GM12864 (cell line): ENCODE measurements at regions not wholly inside any gene's neighbourhood (a gene's known extent, or its start where the extent isn't known, plus 50 kb on each side); places are given as distances from the start of the nearest gene placed in this dataset.

Experiments used
- DNase-seq: peaks from one replicate; pipeline ENCODE4 v3.0.0-alpha.2; 2011; ENCODE audit warnings: low read depth
- H3K4me3 ChIP-seq: 2 replicates; pipeline ENCODE4 v1.5.1; 2011; ENCODE audit warnings: mild to moderate bottlenecking, low read depth, low read length, control low read depth
- TF ChIP-seq, protein P1 (sequence below): IDR thresholded peaks from 2 replicates; pipeline ENCODE4 v1.5.1; 2011; ENCODE audit warnings: low read depth, mild to moderate bottlenecking, moderate library complexity, low read length, control low read depth, inconsistent platforms; ENCODE audit errors: missing control alignments

DNA sequence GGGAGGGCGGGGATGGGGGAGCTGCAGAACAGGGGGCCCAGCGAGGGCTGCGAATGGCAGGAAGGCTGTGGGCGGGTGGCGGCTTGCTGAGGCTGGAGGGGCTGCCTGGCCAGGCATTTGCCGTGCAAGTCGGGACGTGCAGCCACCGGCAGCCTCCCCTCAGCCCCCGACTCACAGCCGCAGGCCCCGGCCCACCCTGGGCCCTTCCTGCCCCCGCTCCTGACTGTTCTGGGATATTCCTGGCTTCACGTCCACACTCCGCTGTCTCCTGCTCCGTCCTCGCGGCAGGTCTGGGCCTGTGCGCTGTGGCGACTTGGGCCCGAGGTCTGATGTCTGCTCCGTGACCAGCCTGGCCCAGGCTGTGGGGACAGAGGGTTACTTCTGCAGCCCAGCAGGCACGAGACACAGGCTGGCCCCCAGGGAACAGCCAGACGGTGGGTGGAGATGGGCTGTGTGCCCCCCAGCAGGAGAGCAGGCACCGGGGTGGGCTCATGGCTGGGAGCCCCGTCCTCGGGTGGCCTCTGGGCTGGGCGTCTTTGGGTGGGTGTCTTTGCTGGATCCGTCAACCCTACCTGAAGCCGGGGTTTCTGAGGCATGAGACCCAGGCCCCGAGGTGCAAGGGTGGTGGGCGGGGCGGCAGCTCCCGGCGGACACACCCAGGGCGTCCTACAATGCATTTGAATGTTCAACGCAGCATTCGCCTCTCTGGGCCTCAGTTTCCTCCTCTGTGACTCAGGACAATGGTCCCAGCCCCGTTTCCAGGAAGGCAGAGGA lies 86.5 kb downstream of the FOXL3 start:
- no peak for DNase-seq

DNA sequence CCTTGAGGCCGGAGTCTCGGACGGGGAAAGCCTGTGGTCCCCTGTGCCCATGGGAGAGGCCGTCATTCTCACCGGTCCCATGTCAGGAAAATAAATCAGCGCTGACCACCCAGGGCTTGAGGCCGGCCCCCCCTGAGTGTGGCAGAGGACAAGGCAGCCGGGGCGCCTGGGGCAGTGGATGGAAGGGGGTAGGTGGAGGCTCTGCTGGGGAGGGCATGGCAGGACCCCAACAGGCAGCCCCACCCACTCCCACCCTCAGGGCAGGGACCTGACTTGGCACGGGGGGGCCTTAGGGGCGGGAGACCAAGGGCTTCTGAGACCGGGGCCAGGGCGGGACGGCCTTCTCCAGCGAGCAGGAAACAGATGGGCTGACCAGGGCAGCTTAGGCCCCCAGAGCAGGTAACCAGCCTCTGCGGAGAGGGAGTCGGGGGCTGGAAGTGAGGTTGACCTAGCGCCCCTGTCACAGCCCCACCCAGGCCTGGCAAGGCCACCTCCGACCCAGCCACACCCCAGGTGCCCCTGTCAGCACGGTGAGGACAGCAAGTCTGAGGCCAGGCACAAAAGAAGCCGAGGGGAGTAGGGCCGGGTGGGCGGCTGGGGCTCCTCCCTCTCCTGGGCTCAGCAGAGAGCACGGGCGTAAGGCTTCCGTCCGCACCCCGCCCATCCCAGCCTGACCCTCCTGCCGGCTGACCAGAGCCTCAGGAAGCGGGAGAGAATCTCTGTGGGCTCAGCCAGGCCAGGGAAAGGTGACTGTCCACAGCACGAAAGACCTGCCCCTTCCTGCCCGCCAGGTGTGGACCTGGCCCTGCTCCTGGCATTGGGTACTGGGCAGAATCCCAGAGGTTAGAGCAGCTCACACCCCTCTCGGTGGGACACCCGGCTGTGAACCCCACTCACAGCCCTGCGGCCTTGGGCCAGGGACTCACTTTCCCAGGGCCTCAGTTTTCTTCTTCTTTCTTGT lies 87.4 kb downstream of the FOXL3 start:
- no peak overlapping the region for H3K4me3 ChIP-seq
- TF ChIP-seq, protein P1, sequence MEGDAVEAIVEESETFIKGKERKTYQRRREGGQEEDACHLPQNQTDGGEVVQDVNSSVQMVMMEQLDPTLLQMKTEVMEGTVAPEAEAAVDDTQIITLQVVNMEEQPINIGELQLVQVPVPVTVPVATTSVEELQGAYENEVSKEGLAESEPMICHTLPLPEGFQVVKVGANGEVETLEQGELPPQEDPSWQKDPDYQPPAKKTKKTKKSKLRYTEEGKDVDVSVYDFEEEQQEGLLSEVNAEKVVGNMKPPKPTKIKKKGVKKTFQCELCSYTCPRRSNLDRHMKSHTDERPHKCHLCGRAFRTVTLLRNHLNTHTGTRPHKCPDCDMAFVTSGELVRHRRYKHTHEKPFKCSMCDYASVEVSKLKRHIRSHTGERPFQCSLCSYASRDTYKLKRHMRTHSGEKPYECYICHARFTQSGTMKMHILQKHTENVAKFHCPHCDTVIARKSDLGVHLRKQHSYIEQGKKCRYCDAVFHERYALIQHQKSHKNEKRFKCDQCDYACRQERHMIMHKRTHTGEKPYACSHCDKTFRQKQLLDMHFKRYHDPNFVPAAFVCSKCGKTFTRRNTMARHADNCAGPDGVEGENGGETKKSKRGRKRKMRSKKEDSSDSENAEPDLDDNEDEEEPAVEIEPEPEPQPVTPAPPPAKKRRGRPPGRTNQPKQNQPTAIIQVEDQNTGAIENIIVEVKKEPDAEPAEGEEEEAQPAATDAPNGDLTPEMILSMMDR = no peak
- DNase-seq = no peak

More for the DNA sequence above, 86.5 kb downstream of the FOXL3 start:
- TF ChIP-seq, protein P1 = no peak
- no peak overlapping the region for H3K4me3 ChIP-seq

DNA sequence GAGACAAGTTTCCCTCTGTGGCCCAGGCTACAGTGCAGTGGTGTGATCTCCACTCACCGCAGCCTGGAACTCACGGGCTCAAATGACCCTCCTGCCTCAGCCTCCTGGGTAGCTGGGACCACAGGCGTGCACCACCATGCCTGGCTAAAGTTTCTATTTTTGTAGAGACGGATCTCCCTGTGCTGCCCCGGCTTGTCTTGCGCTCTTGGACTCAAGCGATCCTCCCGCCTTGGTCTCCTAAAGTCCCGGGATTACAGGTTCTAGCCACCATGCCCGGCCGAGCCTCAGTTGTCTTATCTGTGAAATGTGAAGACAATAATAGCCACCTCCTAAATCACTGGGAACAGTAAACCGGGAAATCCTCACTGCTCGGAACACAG lies 88.1 kb downstream of the FOXL3 start:
- no peak overlapping the region for H3K4me3 ChIP-seq
- no peak for DNase-seq
- TF ChIP-seq, protein P1 = no peak

DNA sequence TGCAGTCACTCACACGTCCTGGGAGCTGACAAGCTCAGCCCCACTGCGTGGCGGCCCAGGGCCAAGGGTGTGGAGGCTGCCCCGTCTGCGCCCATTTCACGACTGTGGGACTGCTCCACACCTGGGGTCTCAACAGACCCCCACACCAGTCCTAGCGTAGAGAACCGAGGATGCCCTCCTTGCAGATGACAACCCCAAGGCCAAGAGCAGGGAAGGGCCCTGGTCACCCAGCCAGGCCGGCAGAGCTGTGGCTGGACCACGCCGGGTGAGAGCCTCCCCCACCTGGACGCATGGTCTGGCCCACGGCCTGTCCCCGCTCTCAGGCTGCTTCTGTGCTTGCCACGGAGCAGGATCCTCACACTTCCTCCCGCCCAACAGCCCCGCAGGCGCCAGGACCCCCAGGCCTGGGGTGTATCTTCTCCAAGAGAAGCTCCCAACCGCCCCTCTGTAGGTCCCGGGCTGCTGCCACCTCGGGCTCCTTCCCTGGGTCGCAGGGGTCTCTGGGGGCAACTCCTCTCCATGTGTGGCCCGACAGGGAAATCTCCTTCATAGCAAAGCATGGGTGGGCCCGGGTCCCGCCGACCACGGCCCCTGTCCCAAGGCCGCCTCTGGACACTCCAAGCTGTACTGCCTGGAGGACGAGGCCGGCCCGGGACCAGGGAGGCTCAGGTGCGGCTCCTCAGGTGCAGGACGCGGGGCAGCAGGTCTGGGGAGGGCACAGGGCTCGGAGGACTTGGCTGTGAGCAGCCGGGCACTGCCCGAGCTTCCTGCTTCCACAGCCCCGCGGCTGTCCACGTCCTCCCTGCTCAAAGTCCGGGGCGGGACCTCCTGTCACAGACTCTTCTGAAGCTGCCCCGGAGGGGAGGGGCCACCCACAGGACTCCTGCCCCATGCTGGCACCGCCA lies 88.8 kb downstream of the FOXL3 start:
- H3K4me3 ChIP-seq = no peak overlapping the region
- no peak for DNase-seq
- TF ChIP-seq, protein P1 = no peak

DNA sequence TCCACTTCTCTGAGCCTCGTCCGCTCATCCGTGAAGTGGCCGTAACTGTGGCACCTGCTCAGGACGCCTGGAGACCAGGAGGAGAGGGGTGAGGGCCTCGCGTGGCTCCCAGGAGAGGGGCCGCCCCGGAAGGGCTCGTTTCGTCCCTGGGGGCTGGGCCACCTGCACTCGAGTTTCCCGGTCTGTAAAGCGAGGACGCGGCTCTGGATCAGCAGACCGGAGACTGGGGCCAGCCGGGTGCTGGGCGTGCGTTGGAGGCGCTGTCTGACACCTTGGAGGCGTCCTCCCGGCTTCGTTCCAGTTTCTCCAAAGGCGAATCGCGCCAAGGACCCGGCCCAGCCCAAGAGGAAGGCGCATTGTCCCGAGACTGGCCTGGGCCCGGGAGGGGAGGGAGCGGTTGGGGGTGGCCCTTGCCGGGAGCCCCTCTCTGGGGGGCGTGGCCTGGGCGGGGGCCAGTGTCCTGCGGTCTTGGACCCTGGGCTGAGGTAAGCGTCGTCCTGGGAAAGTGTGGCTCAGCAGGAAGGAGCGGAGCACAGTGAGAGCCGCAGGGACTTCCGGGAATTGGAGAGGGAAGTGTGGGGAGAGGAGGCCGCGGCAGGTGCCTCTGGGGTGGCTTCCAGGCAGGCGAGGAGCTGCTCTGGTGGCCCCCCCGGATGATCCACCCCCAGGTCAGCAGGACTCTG lies 89.6 kb downstream of the FOXL3 start:
- no peak overlapping the region for H3K4me3 ChIP-seq
- TF ChIP-seq, protein P1 = no peak
- no peak for DNase-seq

DNA sequence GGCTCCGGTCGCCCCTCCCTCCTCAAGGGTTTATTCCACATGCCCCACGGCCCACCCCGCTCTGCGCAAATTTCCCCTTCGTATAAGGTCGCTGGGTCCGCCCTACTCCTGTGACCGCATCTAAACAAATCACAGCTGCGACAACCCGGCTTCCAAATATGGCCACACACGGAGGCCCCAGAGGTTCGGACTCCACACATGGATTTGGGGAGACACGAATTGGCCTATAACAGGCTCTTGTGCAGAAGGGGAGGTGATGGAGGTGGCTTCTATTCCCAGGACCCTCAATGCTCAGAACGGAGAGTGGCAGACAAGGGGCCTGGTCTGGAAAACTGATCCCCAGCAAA lies 90.1 kb downstream of the FOXL3 start:
- H3K4me3 ChIP-seq = no peak overlapping the region
- no peak for DNase-seq
- TF ChIP-seq, protein P1 = no peak
